Amniotic stem cell (primary cell): ENCODE measurements at regions not wholly inside any gene's neighbourhood (a gene's known extent, or its start where the extent isn't known, plus 50 kb on each side); places are given as distances from the start of the nearest gene placed in this dataset.

ENCODE experiments used
- DNase-seq: peaks from one replicate; lab custom pipeline; 2025; lab: John Stamatoyannopoulos, UW

DNA sequence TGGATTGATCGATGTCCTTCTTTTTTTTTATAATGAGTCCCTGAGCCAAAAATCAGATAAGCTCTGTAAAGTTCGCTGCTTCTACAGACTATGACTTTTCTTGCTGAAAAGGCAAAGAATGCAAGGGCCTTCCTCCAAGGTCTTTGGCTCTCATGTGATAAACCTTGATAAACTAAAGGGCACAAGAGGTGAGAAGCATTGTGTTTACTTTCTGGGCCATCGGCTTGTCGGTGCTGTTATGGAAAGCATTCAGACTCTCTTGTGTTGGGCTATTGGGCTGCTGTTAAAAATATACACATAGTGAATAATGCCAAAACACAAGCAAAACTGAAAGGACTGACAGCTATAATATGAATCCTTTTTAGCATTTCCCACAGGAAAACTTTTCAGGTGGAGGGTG is 472.4 kb upstream of the SPHKAP start:
- DNase-seq: no peak

DNA sequence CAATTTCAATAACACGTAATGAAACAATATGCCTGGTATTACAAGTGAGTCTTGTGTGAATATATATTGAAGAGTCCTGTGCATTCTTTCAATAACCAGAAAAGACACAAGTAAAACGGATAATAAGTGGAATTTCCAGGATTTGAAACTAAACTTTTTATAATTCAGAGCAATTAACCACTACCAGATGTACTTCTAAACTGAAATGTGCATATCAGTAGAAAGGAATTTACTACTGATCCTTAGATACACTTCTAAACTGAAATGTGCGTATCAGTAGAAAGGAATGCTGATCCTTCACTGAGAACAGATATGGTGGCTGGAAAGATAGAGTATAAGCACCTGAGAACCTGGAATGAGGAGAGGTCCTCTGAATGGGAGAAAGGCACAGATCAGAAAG is 470.9 kb upstream of the SPHKAP start:
- DNase-seq: no peak

DNA sequence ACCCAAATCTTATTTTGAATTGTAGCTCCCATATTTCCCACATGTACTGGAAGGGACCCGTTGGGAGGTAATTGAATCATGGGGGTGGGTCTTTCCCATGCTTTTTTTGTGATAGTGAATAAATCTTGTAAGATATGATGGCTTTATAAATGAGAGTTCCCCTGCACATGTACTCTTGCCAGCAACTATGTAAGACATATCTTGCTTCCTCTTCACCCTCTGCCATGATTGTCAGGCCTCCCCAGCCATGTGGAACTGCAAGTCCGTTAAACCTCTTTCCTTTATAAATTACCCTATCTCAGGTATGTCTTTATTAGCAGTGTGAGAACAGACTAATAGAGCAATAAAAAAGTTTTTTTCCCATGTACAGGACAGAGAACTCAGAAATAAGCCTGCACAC is 468.4 kb upstream of the SPHKAP start:
- no peak for DNase-seq

DNA sequence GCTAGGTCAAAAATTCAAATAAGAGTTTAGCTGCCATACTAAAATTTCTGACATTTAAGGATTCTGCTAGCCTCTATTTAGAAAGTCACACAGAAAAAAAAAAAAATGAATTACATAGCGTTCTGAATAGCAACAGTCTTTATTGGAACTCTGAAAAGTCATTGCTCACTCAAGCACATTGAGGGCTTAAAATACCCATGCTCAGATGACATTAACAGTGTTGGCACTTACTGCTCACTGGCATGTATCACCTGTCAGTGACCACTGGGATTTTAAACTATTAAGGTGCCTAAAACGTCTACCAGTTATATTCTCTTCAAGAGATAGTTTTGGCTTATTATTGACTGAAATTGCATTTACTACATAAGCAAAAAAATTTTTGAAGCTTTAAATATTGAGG is 468.0 kb upstream of the SPHKAP start:
- DNase-seq: no peak

DNA sequence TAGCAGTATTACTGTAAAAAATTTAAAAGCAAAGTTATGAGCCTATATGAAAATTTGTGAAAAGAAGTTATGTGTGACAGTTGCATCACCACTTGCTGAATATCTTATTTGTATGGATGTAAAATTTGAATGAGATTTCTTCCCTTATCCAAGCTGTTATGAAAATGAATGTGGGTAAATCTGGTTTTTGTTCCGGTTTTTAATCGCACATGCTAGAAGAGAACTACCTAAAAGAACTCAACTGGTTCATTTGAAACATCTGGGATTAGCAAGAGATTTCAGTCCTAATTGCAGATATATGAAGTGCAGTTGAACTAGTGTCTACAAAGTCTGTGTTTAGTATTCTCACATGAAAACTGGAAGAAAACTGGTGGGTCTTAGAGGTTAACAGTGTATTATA is 467.1 kb upstream of the SPHKAP start:
- DNase-seq: no peak

DNA sequence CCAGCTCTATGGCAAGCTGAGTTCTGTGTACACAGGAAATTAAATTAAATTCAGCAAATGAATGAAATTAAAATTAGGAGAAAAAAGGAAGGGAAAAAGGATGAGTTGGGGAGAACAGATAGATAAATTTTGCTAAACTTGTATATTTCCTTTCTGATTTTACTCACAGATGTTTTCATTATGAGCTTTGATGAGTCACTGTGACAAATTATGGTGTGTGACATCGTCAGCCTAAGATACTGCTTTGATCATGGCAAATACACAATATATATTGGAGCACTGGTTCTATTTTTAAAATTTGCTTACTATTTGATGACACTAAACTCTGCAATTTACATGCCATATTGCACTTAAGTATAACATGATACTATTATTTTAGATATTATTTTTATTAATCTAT is 464.6 kb upstream of the SPHKAP start:
- DNase-seq: no peak

DNA sequence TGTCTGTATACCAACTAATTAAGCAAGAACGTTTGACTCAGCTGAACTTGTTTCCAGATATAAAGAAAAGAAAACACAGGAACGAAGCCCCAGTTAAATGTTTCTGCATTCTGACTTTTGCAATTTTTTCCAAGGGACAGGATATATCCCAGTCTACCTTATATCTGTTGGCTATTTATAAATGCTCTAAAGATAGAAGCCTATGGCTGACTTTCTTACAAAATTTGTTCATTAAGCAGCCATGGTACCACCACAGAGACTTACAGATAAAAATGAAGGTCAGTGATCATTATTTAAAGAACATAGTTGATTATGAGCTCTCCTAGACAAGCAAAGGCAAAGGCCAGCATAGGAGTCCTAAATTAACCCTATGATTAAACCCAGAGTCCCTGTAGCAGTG is 462.7 kb upstream of the SPHKAP start:
- DNase-seq: no peak

DNA sequence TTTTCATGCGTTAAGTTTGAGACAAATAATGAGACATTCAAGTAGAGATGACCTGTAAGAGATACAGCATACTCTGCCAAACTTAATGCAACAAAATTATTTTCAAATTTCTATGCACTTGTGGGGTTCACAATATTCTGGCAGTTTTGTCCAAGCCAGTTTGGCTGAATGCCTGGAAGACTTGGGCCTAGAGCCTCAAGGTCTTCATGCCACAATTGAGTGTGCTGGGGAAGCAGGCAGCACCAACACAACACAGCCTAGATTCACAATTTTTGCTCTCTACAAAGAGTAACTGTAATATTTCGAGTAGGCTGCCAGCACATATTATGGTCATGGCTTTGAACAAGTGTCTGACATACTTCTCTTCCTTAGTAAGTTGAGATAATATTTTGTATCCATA is 461.4 kb upstream of the SPHKAP start:
- DNase-seq: no peak

DNA sequence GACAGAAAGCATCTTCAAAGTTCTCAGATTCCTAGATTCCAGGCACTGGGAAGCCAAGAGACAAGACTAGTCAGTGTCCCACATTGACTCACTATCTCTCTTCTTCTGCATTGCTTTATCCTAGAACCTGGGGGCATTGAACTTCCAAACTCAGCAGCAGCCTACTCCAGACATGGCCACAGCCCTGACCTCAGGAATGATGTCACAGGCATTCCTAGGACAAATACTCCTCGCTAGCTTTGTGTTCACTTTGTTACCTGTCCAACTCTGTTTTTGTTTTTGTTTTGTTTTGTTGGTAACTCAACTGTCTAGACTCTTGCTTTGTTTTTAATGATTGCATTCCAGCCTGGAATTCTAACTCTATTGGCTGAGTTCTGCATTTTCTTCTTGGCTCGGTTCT is 449.3 kb upstream of the SPHKAP start:
- DNase-seq: no peak

DNA sequence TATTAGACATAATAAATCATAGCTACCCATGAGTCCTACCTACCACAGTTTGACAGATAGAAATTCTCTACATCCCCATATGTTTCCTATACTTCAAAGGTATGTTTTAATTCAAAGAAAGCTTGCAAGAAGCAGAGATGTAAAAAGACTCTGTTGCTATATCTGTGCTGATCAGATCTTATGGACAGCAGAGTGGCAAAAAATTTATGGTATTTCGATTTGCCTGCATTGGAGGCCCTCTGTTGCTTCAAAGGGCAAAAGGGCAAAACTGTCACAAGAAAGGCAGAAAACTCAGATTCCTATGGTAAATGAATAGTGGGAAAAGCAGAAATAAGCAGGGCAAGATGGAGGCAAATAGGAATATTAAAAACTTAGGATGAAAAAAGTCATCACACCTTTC is 447.8 kb upstream of the SPHKAP start:
- DNase-seq: no peak

DNA sequence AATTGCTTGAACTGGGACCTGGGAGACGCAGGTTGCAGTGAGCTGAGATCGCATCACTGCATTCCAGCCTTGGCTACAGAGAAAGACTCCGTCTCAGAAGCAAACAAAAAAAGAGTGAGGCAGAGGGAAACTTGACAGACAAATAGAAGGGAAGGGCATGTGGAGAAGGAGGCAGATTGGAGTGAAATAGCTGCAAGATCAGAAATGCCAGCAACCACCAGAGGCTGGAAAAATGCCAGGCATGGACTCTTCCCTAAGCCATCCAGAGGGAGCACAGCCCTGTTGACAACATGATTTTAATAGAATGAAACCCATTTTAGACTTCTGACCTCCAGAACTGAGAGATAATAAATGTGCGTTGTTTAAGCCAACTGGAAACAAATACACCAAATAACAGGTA is 447.2 kb upstream of the SPHKAP start:
- no peak for DNase-seq

DNA sequence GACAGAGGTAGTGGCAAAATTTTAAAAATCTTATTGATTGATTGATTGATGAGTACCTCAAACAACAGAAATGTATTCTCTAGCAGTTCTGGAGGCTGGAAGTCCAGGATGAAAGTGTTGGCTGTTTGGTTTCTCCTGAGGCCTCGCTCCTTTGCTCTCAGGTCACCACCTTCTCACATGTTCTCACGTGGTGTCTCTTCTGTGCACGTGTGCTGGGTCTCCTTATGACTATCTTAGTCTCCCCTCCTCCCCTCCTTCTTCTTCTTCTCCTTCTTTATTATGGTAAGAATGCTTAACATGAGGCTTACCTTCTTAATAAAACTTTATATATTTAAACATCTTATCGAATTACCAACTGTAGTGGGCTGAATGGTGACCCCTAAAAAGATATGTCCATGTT is 446.0 kb upstream of the SPHKAP start:
- DNase-seq: no peak

DNA sequence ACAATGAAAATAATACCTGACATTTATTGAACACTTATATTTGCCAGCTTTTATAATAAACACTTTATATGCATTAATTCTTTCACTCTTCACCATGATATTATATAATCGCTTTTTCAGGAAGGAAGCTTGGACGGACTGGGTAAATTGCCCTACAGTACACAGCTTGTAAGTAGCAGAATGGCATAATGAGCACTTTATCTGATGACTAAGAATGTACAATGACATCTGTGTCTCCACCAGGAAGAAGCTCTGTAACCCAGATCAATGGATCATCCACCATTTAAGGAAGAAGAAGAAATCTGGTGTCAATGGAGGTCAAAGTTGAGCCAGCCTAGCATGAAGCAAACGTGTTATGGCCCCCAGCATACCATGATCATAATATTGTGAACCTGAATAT is 444.0 kb upstream of the SPHKAP start:
- no peak for DNase-seq

DNA sequence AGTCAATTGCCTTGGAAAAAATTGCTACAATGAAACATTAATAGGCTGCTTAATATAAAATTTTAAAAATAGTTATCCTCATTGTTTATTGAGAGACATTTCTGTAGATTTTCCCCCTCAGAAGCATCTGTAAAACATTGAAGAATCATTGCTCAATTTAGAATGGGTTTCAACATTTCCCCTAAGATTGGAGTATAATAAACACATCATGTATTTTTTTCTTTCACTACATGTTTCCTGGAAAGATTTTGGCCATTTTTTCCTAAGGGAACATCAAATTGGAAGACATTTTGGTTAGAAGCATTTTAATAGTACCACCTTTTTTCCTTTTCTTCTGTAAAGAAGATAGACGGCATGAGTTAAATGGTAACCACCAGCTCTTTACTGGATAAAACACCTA is 443.2 kb upstream of the SPHKAP start:
- DNase-seq: no peak

DNA sequence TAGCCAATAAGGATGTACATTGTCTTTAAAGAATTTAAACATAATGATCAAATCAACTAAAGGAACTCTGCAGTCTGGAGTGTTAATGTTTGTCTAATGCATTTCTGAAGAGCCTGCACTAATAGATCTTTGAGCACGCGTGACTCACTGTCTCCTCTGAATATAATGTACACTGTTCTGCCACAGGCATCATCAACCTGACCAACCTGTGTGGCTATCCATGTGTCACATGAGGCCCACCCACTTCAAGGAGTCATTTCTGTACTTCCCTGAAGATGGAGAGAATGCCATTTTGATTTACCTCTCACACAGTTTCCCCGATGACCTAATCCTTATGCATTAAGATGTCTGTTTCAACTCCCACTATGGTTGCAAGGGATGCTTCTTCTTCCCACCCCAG is 434.0 kb upstream of the SPHKAP start:
- no peak for DNase-seq

DNA sequence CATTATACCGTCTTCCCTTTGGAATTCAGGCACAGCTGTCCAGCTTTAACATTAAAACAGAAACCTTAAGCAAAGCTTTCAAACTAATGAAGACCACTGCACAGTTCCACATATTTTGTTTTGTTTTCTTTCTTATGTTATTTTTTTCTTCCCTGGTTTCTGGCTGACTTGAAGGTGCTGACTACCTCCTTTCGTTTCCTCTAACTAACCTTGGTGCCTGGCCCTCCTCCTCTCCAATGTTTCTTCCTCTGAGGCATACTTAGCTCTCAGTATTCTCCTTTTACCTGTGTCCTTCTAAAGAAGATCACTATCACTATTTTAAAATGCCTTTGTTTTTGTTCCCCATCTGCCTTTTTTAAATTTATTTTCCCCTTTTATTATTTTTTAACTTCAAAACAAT is 433.3 kb upstream of the SPHKAP start:
- no peak for DNase-seq

DNA sequence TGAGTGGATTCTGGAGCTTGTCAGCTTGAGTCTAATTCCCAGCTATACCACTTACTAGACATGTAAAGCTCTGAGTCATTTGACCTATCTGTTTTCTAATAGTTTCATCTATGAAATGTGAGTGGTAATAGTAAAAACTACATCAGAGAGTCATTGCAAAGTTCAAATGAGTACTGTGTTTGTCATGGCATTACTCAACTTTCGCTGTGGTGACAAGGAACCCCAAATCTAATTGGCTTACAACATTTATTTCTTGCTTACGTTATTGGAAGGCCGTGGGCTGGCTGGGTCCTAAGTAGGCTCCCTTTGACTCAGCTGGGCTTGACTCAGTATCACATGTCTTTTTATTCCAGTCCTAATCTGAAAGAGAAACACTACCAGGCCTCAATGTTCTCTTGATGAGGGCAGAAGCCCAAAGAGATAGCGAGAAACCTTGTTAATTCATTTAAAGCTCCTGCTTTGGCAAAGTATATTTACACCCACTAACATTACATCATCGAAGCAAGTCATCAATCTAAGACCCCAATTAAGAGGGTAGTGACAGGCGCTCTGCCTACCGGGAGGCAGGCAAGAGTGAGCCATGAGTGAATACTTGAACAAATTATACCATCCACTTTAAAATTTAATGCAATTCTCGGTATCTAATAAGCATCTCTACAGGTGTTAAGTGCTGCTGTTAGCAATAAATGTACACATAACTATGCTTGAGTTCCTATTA is 431.8 kb upstream of the SPHKAP start:
- peak; percentile 79 for DNase-seq

DNA sequence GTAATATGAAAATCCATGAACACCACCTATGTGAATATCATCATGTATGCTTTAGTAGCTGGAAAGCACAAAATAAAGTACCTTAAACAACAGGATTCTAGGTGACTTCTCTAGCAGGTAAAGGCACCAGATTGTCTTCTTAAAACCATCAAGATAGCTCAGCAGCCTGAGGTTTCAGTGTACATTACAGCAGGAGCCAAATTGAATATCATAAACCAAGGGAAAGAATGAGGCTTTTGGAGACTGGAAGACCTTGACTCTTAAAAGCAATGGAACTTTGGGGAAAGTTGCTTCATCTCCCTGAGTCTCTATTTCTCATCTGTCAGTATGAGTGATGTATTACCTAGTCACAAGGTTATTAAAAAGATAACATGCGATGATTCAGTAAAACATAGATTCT is 429.7 kb upstream of the SPHKAP start:
- no peak for DNase-seq

DNA sequence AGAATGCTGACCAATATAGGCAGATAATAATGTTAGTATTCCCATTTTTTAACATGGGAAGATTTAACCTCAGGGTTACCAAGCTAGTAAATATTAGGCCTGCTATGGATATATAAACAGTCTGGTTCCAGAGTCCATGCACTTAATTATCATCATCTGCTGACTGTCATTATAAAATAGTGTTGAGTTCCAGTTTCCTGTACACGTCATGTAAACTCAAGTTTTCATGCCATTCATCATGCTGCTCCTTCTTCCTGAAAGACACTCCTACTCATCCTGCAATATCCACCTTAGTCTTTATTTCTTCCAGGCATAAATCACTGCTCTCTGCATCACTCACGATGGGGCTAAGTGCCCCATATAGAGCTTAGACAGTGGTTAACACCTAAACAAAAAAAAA is 420.8 kb upstream of the SPHKAP start:
- DNase-seq: no peak

DNA sequence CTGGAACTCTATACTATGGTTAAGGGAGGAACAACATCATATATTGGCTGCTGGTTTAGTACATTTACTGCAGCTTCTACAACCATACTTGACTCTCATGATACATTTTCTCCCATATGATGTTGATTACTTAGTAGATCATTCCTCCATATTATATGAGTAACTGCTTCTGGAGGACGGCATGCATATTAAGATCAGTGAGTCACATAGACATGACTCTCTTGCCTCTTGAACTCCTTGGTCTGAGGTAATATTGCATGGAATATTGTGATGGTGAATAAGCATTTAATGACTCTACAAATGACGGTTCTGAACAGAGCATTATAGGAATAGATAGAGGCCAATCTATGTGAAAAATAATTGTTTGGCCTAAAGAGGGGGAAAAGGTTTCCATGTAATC is 418.8 kb upstream of the SPHKAP start:
- DNase-seq: peak; percentile 72

DNA sequence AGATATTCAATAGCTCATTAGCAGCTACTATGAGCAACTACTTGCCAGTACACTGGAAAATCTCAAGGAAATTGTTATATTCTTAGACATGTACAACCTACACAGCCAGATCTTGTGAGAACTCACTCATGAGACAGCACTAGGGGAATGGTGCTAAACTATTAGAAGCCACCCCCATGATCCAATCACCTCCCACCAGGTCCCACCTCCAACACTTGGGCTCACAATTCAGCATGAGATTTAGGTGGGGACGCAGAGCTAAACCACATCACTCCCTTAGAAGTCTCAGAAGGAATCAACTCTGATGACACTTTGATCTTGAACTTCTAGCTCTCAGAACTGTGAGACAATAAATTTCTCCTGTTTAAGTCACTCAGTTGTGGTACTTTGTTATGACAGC is 418.3 kb upstream of the SPHKAP start:
- no peak for DNase-seq

DNA sequence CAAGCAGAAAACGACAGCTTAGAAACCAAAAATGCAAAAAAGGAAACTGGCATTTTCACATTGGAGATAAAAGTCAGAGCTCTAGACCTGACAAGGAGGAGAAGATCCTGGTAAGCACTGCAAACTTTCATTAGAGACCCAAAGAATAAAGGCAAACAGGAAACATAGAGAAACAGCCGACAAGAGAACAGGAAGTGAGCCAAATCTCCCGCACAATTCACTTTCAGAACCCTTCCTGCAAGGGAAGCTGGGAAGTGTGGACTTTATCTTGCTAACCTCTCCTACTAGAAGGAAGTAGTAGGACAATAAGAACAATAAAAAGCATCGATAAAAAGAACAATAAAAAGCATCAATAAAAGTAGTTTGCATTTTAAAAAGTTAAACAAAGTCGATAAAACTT is 417.8 kb upstream of the SPHKAP start:
- DNase-seq: no peak

DNA sequence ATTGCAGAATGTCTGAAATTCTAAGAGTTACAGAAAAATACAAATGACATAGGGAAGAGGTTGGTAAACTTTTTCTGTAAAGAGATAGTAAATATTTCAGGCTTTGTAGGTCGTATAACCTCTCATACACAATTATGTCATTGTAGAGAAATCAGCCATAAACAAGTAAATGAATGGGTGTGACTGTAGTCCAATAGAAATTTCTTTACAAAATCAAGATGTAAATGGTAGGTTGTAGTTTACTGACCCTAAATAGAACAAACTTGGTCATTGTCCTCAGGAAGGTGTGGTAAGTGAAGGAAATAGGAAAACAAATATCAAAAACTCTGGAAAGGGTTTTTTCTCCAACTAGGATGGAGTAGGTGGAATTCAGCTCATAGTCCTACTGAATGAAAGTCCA is 415.5 kb upstream of the SPHKAP start:
- no peak for DNase-seq

DNA sequence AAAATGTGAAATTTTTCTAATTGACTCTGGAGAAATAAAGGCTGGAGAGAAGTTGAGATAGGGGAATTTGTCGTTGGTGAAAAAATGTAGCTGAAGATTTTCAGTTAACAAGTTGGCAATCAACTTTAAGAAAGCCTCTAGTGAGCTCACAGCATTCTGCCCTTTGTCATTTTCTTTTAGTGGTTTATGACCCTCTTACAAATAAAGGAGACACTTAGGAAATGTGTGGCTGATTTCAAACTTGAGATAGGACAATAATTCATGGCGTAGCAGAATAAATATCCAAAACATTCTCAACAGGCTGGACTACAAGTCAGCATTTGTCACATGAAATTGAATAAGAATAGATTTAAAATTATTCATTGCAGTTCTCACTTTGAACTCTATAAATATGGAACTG is 412.5 kb upstream of the SPHKAP start:
- no peak for DNase-seq

DNA sequence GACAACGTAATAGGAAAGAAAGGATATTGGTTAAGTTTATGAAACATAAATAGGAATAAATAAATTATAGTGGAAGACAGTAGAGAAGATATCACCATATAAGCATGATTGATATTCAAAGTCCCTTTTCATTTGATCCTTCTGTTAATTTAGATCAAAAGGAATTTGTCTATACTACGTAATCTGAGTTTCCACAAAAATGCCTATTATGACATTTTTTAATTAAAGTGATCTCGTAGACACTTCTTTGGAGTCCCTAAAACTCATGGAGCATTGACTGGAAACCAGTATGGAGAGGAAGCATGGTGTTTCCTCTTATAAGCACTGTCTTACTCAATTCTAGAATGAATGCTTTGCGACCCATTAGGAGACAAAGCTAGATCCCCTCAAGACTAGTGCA is 411.4 kb upstream of the SPHKAP start:
- no peak for DNase-seq
